HG03439 (cell line): ENCODE measurements at regions not wholly inside any gene's neighbourhood (a gene's known extent, or its start where the extent isn't known, plus 50 kb on each side); places are given as distances from the start of the nearest gene placed in this dataset.
"Not testable (repeated sequence)": the region's sequence is repeated elsewhere in the genome, so short reads cannot be mapped to it uniquely, and the experiment has no call there.

Source experiments
- ATAC-seq: cut with Tn5 transposase; IDR thresholded peaks from one replicate; pipeline ENCODE4 v1.9.1; 2021; ENCODE audit warnings: mild to moderate bottlenecking, moderate library complexity; ENCODE audit not compliant: unreplicated experiment

DNA sequence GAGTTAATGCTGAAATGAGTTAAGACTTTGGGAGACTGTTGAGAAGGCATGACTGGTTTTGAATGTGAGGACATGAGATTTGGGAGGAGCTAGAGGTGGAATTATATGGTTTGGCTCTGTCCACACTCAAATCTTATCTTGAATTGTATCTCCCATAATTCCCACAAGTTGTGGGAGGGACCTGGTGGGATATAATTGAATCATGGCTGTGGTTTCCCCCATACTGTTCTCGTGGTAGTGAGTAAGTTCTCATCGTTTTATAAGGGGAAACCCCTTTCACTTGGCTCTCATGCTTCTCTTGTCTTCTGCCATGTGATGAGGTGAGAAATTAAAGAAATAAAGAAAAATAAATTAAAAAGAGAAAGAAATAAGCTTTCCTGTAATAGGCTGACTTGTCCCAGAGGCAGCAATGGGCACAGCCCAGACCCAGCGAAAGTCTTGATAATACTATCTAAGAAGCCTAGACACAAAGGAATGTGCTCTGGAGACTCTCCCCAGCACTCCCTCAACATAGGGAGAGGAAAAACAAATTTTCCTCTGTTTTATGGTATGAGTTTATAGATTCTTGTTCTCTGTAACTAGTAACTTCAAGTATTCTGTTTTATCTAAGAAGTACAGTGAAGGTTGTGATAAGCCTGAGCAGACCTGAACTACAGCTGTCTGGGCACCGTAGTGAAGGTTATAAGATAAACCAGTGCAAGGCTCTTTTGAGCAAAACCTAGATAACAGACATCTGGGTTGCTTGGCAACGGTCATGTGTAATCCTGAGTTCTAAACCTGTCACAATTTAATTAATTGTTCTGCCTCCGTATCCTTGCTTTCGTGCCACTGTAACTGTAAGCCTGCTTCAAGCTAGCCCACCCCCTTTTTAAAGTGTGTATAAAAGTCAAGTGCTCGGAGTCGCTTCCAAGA lies 88.9 kb upstream of the ECI2 start:
- no peak for ATAC-seq

DNA sequence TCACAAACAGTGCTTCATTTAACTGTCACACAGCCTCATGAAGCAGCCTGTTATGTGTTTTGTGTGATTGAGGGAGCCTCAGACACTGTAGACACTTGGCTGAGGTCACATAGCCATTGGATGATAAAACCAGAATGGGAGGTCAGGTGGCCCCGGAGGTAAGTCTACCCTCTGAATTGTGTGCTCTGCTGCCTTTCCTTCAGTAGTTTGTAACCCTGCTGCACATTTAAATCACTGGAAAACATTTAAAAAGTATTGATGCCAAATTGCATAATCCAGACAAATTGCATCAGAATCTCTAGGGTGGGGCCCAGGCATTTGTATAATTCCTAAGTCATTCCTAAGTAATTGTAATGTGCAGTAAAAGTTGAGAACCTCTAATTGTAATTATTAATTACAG lies 85.2 kb upstream of the ECI2 start:
- ATAC-seq, result no peak

GRCh38 chr6:4218619-4219317 lies 83.4 kb upstream of the ECI2 start:
- not testable (repeated sequence) for ATAC-seq

- ATAC-seq, result no peak
These were observed 77.2 kb upstream of the ECI2 start for GRCh38 chr6:4212588-4212987.

DNA sequence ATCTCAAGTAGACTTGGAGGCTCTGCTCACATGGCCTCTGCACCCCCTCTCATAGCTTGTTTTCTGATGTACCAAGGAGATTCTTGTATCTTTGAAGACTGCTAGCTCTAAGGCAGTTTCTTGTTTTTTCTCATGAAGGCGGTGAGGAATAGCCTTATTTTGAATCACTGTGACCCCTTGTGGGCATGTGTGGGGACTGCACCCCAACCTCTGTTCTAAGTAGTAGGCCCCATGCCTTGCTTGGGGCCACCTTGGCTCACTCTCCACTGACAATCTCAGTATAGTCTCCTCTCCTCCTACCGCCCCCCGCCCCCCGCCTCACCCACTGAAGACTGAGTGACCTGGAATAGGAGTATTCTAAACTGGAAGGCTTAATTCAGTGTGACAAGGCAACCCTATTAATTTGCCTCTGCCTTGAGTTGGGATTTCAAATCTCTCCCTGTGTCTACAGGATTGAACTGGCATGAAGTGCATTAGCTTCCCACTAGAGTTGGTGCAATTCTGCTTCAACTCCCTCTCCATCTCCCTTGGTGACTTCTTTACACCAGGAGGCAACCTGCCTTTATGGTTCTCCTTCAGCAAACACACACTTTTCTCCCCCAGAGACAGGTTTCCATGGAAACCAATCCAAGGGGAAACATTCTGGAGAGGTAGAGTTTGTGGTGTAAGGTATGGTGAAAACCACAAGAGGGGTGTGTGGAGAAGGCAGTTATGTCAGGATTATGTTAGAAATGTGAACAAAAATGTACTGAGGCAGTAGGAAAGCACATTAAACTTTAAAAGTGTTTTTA lies 75.4 kb upstream of the ECI2 start:
- ATAC-seq, result no peak

DNA sequence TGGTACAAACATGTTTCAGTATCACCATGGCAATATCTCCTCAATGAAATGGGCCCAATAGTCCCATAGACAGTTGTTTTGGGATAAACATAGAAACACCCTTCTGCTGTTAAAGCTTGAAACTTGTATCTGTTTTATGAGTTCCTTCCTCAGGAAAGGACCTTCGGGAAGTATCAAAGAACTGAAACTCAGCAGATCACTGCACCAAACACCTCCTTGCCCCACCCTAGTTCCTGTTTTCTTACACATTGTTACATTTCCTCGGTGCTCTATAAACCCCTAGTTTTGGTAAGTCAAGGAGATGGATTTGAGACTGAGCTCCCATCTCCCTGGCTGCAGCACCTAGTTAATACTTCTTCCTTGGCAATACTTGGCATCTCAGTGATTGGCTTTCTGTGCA lies 73.8 kb upstream of the ECI2 start:
- no peak for ATAC-seq

DNA sequence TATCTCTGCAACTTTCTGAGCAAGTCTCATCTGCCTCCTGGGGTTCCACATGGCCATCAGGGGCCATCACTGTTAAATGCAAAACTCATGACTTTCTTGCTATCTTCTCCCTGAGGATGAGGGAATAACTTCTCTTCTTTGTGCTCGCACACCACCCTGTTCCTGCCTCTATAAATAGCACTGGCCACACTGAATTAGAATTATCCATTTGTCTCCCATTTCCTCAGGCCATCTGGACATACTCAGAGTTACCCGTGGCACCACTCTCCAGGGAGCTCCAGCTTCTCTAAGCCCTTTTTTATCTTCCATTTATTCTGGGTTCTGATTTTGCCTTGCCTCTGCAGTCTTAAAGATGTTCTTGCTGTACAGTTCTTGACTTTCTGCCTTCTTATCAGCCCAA lies 72.8 kb upstream of the ECI2 start:
- ATAC-seq, result no peak

DNA sequence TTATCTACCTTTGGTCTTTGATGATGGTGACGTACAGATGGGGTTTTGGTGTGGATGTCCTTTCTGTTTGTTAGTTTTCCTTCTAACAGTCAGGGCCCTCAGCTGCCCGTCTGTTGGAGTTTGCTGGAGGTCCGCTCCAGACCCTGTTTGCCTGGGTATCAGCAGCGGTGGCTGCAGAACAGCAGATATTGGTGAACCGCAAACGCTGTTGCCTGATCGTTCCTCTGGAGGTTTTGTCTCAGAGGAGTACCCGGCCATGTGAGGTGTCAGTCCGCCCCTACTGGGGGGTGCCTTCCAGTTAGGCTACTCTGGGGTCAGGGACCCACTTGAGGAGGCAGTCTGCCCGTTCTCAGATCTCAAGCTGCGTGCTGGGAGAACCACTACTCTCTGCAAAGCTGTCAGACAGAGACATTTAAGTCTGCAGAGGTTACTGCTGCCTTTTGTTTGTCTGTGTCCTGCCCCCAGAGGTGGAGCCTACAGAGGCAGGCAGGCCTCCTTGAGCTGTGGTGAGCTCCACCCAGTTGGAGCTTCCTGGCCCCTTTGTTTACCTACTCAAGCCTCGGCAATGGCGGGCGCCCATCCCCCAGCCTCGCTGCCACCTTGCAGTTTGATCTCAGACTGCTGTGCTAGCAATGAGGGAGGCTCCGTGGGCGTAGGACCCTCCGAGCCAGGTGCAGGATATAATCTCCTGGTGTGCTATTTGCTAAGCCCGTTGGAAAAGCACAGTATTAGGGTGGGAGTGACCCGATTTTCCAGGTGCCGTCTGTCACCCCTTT lies 68.5 kb upstream of the ECI2 start:
- not testable (repeated sequence) for ATAC-seq

DNA sequence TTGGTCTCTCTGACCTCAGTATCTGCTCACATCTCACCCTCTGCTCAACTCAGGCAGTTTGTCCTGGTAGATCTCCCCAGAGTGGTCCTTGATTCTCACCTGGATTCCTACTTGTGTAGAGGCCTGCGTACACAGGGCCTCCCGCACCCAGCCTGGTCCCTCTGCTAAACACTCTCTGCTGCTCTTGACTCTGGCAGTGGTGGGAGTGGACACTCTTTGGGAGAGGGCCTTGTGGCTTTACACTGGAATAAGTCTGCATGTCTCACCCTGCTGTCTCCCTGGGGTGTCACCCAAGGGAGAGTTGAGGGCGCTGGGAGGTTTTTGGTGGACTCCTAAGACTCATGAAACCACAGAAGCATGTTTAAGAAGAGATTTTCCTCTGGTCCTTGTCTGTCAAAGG lies 57.3 kb upstream of the ECI2 start:
- ATAC-seq, result no peak

GRCh38 chr6:4192173-4192572 lies 56.8 kb upstream of the ECI2 start:
- no peak for ATAC-seq

DNA sequence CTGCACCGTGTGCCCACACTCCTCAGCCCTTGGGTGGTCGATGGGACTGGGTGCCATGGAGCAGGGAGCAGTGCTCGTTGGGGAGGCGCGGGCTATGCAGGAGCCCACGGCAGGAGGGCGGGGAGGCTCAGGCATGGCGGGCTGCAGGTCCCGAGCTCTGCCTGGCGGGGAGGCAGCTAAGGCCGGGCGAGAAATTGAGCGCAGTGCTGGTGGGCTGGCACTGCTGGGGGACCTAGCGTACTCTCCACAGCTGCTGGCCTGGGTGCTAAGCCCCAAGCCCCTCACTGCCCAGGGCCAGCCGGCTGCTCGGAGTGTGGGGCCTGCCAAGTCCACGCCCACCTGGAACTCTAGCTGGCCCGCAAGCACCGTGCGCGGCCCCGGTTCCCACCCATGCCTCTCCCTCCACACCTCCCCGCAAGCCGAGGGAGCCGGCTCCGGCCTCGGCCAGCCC lies 55.9 kb upstream of the ECI2 start:
- no peak for ATAC-seq

- no peak for ATAC-seq
These were observed 53.9 kb upstream of the ECI2 start for GRCh38 chr6:4189249-4189648.

- no peak for ATAC-seq
These were observed 53.4 kb upstream of the ECI2 start for GRCh38 chr6:4188801-4189200.

- no peak for ATAC-seq
These were observed 52.1 kb upstream of the ECI2 start for GRCh38 chr6:4187480-4187879.

GRCh38 chr6:4186385-4186784 lies 51.0 kb upstream of the ECI2 start:
- ATAC-seq, result no peak

- no peak for ATAC-seq
These were observed 50.5 kb upstream of the ECI2 start for GRCh38 chr6:4185846-4186245.

- no peak for ATAC-seq
These were observed 50.0 kb upstream of the ECI2 start for GRCh38 chr6:4185419-4185818.
